GM23338 (cell line): ENCODE measurements at regions not wholly inside any gene's neighbourhood (a gene's known extent, or its start where the extent isn't known, plus 50 kb on each side); places are given as distances from the start of the nearest gene placed in this dataset.

Experiments
- CREB1 ChIP-seq: fragments of 250-450 bp; sonication (Bioruptor Pico); IDR thresholded peaks from 2 replicates; pipeline ENCODE4 v1.5.0; 2020; ENCODE audit warnings: low read depth, mild to moderate bottlenecking, moderate library complexity
- CTCF ChIP-seq, 2 experiments: fragments of 200-600 bp in 1 of 2; sonication (generic) in 1 of 2; conservative IDR thresholded peaks; 2 replicates each; pipeline versions ENCODE4 v1.5.1 to v1.6.1; 2016 to 2017; ENCODE audit warnings: antibody characterized with exemption in 2 of 2, low read depth in 2 of 2, mild to moderate bottlenecking in 2 of 2, moderate library complexity in 1 of 2
- EZH2 ChIP-seq: fragments of 200-600 bp; sonication (generic); IDR thresholded peaks from one replicate; pipeline ENCODE4 v1.8.0; 2017; ENCODE audit warnings: antibody characterized with exemption, mild to moderate bottlenecking, low read depth; ENCODE audit not compliant: unreplicated experiment
- EZH2phosphoT487 ChIP-seq: fragments of 200-600 bp; sonication (generic); IDR thresholded peaks from one replicate; pipeline ENCODE4 v1.8.1; 2018; ENCODE audit warnings: antibody characterized with exemption; ENCODE audit not compliant: unreplicated experiment
- JUNB ChIP-seq: IDR thresholded peaks from one replicate; pipeline ENCODE4 v1.6.1; 2016; ENCODE audit warnings: antibody characterized with exemption; ENCODE audit not compliant: unreplicated experiment
- NANOG ChIP-seq: IDR thresholded peaks from 2 replicates; pipeline ENCODE4 v1.6.1; 2016; ENCODE audit warnings: antibody characterized with exemption, borderline replicate concordance
- ZNF114 ChIP-seq: fragments of 250-450 bp; sonication (Bioruptor Pico); IDR thresholded peaks from 2 replicates; pipeline ENCODE4 v1.5.0; 2020; ENCODE audit warnings: mild to moderate bottlenecking, moderate library complexity
- ZNF331 ChIP-seq: fragments of 250-450 bp; sonication (Bioruptor Pico); IDR thresholded peaks from 2 replicates; pipeline ENCODE4 v1.5.0; 2020; ENCODE audit warnings: low read depth, mild to moderate bottlenecking, moderate library complexity
- TF ChIP-seq, protein P1 (sequence below): fragments of 250-450 bp; sonication (Bioruptor Pico); IDR thresholded peaks from 2 replicates; pipeline ENCODE4 v1.5.0; 2020; ENCODE audit warnings: mild to moderate bottlenecking, moderate library complexity
- TF ChIP-seq, protein P2 (sequence below): IDR thresholded peaks from one replicate; pipeline ENCODE4 v1.6.1; 2018; ENCODE audit warnings: antibody characterized with exemption; ENCODE audit not compliant: unreplicated experiment

DNA sequence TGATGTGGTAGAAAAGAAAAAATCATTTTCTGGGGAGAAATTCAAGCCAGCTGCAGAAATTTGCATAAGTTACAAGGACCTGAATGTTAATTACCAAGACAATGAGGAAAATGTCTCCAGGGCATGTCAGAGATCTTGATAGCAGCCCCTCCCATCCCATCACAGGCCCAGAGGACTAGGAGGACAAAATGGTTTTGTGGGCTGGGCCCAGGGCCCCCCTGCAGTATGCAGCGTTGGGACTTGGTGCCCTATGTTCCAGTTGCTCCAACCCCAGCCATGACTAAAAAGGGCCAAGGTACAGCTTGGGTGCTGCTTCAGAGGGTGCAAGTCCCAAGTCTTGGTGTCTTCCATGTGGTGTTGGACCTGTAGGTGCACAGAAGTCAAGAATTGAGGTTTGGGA, 76.6 kb upstream of the SOX1 start (continued):
- TF ChIP-seq, protein P1, sequence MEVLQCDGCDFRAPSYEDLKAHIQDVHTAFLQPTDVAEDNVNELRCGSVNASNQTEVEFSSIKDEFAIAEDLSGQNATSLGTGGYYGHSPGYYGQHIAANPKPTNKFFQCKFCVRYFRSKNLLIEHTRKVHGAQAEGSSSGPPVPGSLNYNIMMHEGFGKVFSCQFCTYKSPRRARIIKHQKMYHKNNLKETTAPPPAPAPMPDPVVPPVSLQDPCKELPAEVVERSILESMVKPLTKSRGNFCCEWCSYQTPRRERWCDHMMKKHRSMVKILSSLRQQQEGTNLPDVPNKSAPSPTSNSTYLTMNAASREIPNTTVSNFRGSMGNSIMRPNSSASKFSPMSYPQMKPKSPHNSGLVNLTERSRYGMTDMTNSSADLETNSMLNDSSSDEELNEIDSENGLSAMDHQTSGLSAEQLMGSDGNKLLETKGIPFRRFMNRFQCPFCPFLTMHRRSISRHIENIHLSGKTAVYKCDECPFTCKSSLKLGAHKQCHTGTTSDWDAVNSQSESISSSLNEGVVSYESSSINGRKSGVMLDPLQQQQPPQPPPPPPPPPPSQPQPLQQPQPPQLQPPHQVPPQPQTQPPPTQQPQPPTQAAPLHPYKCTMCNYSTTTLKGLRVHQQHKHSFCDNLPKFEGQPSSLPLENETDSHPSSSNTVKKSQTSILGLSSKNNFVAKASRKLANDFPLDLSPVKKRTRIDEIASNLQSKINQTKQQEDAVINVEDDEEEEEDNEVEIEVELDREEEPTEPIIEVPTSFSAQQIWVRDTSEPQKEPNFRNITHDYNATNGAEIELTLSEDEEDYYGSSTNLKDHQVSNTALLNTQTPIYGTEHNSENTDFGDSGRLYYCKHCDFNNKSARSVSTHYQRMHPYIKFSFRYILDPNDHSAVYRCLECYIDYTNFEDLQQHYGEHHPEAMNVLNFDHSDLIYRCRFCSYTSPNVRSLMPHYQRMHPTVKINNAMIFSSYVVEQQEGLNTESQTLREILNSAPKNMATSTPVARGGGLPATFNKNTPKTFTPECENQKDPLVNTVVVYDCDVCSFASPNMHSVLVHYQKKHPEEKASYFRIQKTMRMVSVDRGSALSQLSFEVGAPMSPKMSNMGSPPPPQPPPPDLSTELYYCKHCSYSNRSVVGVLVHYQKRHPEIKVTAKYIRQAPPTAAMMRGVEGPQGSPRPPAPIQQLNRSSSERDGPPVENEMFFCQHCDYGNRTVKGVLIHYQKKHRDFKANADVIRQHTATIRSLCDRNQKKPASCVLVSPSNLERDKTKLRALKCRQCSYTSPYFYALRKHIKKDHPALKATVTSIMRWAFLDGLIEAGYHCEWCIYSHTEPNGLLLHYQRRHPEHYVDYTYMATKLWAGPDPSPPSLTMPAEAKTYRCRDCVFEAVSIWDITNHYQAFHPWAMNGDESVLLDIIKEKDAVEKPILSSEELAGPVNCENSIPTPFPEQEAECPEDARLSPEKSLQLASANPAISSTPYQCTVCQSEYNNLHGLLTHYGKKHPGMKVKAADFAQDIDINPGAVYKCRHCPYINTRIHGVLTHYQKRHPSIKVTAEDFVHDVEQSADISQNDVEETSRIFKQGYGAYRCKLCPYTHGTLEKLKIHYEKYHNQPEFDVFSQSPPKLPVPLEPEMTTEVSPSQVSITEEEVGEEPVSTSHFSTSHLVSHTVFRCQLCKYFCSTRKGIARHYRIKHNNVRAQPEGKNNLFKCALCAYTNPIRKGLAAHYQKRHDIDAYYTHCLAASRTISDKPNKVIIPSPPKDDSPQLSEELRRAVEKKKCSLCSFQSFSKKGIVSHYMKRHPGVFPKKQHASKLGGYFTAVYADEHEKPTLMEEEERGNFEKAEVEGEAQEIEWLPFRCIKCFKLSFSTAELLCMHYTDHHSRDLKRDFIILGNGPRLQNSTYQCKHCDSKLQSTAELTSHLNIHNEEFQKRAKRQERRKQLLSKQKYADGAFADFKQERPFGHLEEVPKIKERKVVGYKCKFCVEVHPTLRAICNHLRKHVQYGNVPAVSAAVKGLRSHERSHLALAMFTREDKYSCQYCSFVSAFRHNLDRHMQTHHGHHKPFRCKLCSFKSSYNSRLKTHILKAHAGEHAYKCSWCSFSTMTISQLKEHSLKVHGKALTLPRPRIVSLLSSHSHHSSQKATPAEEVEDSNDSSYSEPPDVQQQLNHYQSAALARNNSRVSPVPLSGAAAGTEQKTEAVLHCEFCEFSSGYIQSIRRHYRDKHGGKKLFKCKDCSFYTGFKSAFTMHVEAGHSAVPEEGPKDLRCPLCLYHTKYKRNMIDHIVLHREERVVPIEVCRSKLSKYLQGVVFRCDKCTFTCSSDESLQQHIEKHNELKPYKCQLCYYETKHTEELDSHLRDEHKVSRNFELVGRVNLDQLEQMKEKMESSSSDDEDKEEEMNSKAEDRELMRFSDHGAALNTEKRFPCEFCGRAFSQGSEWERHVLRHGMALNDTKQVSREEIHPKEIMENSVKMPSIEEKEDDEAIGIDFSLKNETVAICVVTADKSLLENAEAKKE (CRISPR knock-in tag), result no peak
- TF ChIP-seq ZNF331 (CRISPR knock-in tag), result no peak
- TF ChIP-seq, protein P2, sequence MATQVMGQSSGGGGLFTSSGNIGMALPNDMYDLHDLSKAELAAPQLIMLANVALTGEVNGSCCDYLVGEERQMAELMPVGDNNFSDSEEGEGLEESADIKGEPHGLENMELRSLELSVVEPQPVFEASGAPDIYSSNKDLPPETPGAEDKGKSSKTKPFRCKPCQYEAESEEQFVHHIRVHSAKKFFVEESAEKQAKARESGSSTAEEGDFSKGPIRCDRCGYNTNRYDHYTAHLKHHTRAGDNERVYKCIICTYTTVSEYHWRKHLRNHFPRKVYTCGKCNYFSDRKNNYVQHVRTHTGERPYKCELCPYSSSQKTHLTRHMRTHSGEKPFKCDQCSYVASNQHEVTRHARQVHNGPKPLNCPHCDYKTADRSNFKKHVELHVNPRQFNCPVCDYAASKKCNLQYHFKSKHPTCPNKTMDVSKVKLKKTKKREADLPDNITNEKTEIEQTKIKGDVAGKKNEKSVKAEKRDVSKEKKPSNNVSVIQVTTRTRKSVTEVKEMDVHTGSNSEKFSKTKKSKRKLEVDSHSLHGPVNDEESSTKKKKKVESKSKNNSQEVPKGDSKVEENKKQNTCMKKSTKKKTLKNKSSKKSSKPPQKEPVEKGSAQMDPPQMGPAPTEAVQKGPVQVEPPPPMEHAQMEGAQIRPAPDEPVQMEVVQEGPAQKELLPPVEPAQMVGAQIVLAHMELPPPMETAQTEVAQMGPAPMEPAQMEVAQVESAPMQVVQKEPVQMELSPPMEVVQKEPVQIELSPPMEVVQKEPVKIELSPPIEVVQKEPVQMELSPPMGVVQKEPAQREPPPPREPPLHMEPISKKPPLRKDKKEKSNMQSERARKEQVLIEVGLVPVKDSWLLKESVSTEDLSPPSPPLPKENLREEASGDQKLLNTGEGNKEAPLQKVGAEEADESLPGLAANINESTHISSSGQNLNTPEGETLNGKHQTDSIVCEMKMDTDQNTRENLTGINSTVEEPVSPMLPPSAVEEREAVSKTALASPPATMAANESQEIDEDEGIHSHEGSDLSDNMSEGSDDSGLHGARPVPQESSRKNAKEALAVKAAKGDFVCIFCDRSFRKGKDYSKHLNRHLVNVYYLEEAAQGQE, result no peak
- no peak for TF ChIP-seq JUNB
- TF ChIP-seq ZNF114 (CRISPR knock-in tag), result no peak
- no peak for TF ChIP-seq EZH2
- TF ChIP-seq CREB1 (CRISPR knock-in tag), result no peak
- no peak for TF ChIP-seq CTCF (conservative IDR thresholded peaks at IDR 0.05; ENCODE audit: low read depth in 2 of 2)
- TF ChIP-seq NANOG, result no peak
- TF ChIP-seq EZH2phosphoT487, result no peak
